ENCODE measurements at regions not wholly inside any gene's neighbourhood (a gene's known extent, or its start where the extent isn't known, plus 50 kb on each side); places are given as distances from the start of the nearest gene placed in this dataset.
"Not testable (repeated sequence)": the region's sequence is repeated elsewhere in the genome, so short reads cannot be mapped to it uniquely, and the experiment has no call there.

DNA sequence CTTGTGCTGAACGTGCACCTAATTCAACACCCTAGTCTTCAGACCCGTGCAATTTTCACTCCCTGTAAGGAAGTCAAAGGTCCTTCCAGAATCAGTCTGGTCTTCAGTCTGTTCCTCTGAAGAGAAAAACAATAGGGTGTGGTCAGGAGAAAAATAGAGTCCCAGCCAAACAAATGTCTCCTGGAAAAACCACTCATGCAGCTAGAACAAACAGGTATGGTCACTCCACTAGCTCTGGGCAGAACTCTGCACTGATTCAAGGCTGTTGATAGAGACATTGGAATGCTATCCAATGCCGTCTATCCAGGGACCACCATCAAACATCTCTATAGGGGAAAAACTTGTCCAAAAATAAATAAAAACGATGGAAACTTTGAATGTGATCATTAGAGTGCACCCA lies 81.8 kb upstream of the MAP3K1 start:
- no peak for DNase-seq (ENCODE audit: low read depth in 2 of 2, low spot score in 1 of 2)

DNA sequence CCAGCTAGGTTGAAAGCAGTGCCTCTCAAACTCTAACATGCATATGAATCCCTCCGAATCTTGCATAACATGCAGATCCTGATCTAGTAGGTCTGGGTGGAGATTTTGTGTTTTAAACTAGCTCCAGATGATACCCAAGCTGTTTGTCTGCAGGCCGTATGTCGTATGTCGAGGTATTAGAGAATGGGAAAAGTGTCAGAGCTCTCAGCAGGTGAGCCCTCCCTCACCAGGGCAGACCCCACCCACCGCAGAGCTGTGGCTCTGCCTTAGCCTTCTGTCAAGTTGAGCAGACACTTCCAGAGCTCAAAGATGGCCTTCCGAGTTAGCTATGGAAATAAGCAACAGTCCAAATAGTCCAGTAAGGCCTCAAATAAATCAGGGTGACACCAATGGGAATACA lies 83.2 kb upstream of the MAP3K1 start:
- DNase-seq (ENCODE audit: low read depth in 2 of 2, low spot score in 1 of 2), result no peak

DNA sequence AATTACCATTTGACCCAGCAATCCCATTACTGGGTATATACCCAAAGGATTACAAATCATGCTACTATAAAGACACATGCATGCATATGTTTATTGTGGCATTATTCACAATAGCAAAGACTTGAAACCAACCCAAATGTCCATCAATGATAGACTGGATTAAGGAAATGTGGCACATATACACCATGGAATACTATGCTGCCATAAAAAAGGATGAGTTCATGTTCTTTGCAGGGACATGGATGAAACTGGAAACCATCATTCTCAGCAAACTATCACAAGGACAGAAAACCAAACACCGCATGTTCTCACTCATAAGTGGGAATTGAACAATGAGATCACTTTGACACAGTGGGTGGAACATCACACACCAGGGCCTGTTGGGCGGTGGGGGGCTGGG lies 83.9 kb upstream of the MAP3K1 start:
- not testable (repeated sequence) for DNase-seq (ENCODE audit: low read depth in 2 of 2, low spot score in 1 of 2)

GRCh38 chr5:56729488-56729887 lies 85.9 kb upstream of the MAP3K1 start:
- DNase-seq (ENCODE audit: low read depth in 2 of 2, low spot score in 1 of 2), result no peak

GRCh38 chr5:56725711-56726411 lies 89.5 kb upstream of the MAP3K1 start:
- no peak for DNase-seq (ENCODE audit: low read depth in 2 of 2, low spot score in 1 of 2)

- DNase-seq (ENCODE audit: low read depth in 2 of 2, low spot score in 1 of 2), result not testable (repeated sequence)
Measured at GRCh38 chr5:56724857-56725256, 90.5 kb upstream of the MAP3K1 start.

GRCh38 chr5:56722317-56722716 lies 93.0 kb upstream of the MAP3K1 start:
- no peak for DNase-seq (ENCODE audit: low read depth in 2 of 2, low spot score in 1 of 2)

DNA sequence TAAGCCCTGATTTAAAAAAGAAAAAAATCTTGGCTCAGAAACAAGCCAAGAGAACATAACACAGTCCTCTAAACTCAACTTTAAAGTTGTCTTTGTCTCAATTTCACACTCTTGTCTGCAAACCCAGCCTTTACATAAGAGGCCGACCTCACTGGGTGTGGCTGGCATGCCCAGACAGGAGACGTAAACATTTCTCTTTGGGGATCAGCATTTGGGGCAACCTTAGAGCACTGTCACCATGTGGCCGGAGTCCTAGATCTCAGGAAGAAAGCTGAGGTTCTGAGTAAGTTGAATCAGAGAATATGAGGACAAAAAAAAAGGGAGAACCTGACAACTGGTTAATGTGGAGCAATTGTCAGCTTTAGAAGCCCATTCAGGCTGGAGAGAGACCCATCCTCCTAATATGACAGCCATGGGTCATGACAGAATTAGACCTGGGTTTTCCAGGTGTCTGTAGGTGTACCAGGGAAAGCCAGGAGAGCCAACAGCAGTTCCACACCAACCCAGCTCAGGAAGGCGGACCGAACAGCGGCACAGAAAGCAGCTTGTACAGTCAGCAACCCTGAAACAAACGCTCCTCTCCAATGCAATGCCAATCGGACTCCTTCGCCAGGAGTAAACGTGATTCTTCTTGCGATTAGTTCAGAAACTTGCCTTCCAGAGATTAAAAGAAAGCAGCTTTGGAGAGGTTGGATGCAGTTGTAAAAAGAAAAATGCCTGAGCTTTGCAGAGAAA lies 97.9 kb upstream of the MAP3K1 start:
- no peak for DNase-seq (ENCODE audit: low read depth in 2 of 2, low spot score in 1 of 2)

DNA sequence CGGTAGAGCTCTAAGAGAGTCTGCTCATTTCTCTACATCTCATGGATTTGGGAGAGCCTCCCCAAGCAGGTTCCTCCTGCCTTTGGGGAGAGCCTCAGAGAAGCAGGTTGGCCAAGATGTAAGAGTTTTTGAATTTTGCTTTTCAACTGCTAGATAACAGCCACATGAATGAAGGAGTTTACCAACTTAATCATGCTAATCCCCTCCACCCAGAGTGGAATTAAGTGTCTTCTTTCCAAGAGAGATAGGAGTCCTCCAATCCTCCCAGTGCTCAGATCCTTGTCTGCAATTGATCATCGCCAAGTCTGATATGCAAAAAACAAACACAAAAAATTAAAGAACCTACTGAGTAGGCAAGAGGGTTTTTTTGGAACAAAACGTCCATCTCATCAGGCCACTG lies 99.4 kb upstream of the MAP3K1 start:
- no peak for DNase-seq (ENCODE audit: low read depth in 2 of 2, low spot score in 1 of 2)

- no peak for DNase-seq (ENCODE audit: low read depth in 2 of 2, low spot score in 1 of 2)
Measured at GRCh38 chr5:56712895-56713591, 102.3 kb upstream of the MAP3K1 start.

GRCh38 chr5:56710826-56711590 lies 104.3 kb upstream of the MAP3K1 start:
- no peak for DNase-seq (ENCODE audit: low read depth in 2 of 2, low spot score in 1 of 2)

GRCh38 chr5:56706504-56706903 lies 108.8 kb upstream of the MAP3K1 start:
- DNase-seq (ENCODE audit: low read depth in 2 of 2, low spot score in 1 of 2), result no peak

- no peak for DNase-seq (ENCODE audit: low read depth in 2 of 2, low spot score in 1 of 2)
Measured at GRCh38 chr5:56705217-56705616, 110.1 kb upstream of the MAP3K1 start.

- DNase-seq (ENCODE audit: low read depth in 2 of 2, low spot score in 1 of 2), result no peak
Measured at GRCh38 chr5:56703952-56704351, 111.4 kb upstream of the MAP3K1 start.

DNA sequence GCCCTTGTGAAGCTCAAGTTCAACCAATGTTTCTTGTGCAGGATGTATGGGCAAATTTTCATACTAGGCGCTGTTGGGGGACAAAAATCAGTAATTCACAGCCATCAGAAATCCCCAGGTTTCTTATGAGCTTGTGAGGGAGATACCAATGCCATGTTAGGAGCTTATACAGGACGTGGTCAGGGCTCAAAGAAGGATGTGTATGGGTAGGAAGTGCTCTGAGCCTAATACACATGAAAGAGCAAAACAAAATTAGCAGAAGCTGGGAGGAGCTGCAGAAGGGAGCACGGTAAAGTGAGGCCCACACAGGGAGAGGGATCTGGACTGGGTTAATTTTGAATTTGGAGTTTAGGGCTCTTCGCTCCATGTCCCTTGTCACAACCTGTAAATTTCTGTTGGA lies 114.6 kb upstream of the MAP3K1 start:
- no peak for DNase-seq (ENCODE audit: low read depth in 2 of 2, low spot score in 1 of 2)

DNA sequence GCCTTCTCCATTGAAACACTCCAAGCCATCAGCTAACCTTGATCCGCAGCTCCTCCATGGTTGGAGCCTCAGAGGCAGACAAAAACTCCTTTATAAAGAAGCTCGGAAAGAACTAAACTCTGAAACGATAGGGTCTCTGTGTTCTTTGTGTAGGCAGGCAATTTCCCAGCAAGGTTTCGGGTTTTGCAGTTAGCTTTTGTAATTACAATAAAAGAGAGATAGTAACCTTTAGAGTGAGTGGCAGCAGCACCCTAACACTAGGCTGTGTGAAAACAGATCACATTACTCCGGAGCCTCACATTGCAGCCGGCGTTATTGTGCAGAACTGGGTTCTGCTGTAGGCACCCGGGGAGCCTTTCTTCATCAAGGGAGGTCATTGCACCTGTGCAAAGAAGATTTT lies 115.8 kb upstream of the MAP3K1 start:
- DNase-seq (ENCODE audit: low read depth in 2 of 2, low spot score in 1 of 2), result no peak

GRCh38 chr5:56698463-56699381 lies 116.6 kb upstream of the MAP3K1 start:
- DNase-seq (ENCODE audit: low read depth in 2 of 2, low spot score in 1 of 2), result no peak

- DNase-seq (ENCODE audit: low read depth in 2 of 2, low spot score in 1 of 2), result no peak
Measured at GRCh38 chr5:56696900-56697299, 118.4 kb upstream of the MAP3K1 start.

- DNase-seq (ENCODE audit: low read depth in 2 of 2, low spot score in 1 of 2), result no peak
Measured at GRCh38 chr5:56693220-56693579, 122.1 kb upstream of the MAP3K1 start.

- DNase-seq (ENCODE audit: low read depth in 2 of 2, low spot score in 1 of 2), result no peak
Measured at GRCh38 chr5:56692359-56693219, 122.8 kb upstream of the MAP3K1 start.

All from stimulated activated CD8-positive, alpha-beta memory T cell treated with anti-CD3 and anti-CD28 coated beads, Interleukin-4, amount 100 ng/mL, for 1 hour (primary cell).